Cardiac fibroblast (primary cell): ENCODE measurements at regions not wholly inside any gene's neighbourhood (a gene's known extent, or its start where the extent isn't known, plus 50 kb on each side); places are given as distances from the start of the nearest gene placed in this dataset.

Source experiments
- DNase-seq, 2 donors: peaks; one replicate each; pipeline versions ENCODE4 v3.0.0 to v3.0.0-alpha.2; 2010; ENCODE audit warnings: low read depth in 2 of 2
- H3K4me3 ChIP-seq, 2 donors: replicated peaks in 1 of 2; 1 replicate in 1 of 2; 2 replicates in 1 of 2; pipeline ENCODE4 v1.5.1; 2011; ENCODE audit warnings: low read depth in 2 of 2, low read length in 2 of 2, mild to moderate bottlenecking in 2 of 2, moderate library complexity in 1 of 2
- TF ChIP-seq, protein P1 (sequence below): IDR thresholded peaks from one replicate; pipeline ENCODE4 v1.5.1; 2011; ENCODE audit warnings: low read depth, mild to moderate bottlenecking, low read length, inconsistent platforms

DNA sequence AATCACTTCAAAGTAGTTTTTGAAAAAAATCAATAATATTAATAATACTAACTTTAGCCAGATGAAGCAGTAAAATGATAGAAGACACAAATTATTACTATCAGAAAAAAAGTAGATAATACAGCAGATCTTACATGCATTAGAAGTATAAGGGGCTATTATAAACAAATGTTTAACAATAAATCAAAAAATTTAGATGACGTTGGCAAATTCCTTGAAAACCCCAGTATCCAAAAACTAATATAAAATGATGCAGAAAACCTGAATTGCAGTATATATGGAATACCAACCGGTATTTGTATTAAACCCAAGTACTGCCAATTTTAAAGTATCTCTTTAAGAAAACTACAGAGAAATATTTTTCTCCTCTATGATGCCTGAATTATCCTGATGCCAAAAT, 573.3 kb upstream of the CTNND2 start:
- H3K4me3 ChIP-seq: no peak overlapping the region
- DNase-seq: no peak
- TF ChIP-seq, protein P1, sequence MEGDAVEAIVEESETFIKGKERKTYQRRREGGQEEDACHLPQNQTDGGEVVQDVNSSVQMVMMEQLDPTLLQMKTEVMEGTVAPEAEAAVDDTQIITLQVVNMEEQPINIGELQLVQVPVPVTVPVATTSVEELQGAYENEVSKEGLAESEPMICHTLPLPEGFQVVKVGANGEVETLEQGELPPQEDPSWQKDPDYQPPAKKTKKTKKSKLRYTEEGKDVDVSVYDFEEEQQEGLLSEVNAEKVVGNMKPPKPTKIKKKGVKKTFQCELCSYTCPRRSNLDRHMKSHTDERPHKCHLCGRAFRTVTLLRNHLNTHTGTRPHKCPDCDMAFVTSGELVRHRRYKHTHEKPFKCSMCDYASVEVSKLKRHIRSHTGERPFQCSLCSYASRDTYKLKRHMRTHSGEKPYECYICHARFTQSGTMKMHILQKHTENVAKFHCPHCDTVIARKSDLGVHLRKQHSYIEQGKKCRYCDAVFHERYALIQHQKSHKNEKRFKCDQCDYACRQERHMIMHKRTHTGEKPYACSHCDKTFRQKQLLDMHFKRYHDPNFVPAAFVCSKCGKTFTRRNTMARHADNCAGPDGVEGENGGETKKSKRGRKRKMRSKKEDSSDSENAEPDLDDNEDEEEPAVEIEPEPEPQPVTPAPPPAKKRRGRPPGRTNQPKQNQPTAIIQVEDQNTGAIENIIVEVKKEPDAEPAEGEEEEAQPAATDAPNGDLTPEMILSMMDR: no peak

DNA sequence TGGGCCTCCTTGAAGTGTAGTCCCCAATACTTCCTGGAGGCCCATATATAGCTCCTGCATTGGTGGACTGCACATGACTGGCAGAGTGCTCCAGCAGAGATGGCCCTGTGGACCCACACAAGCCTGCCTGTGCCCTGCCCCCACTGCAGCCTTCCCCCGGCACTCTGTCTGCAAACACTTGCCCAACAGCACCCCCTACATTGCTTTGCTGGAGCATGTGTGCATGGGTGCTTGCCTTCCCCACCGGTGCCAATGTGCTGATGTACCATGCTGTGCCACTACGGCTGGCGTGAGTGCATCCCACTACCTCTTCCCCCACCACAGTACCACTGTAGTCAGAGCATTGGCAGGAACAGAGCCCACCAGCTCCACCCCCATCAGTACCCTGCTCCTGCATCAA, 563.6 kb upstream of the CTNND2 start:
- TF ChIP-seq, protein P1: no peak
- H3K4me3 ChIP-seq: no peak overlapping the region
- no peak for DNase-seq

DNA sequence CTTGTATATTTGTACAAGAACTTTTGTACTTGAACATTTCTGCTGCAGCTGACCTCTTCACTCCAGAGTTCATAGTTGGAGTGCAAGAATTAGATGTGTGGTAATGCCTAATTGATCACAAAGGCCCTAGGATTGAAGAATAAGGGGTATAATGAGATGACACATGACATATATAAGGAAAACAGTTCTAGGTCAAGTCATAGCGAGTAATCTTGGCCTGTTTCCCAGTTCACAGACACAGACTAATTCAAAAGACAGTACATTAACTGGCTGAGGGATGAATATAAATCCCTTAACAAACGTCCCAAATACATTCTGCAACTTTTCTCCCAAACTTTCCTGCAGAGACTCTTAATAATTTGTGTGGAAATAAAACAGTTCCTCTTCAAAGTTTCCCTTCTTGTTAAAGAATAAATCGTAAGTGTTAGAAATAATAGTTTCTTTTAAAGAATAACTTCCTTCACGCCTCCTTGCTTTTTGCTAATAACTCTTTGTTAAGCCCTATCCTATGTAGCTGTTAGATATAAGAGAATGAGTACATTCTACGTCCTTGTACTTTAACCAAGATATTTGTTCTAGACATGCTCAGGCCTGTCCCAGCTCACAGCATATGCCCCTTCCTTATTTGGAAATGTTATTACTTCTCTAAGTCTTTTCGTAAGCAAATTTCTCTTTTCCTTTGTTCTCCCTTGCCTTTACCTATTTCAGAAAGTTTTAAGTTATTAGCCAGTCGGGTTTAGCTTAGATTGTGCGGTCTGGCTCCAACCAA, 556.4 kb upstream of the CTNND2 start:
- TF ChIP-seq, protein P1: no peak
- H3K4me3 ChIP-seq: no peak overlapping the region
- DNase-seq: no peak

DNA sequence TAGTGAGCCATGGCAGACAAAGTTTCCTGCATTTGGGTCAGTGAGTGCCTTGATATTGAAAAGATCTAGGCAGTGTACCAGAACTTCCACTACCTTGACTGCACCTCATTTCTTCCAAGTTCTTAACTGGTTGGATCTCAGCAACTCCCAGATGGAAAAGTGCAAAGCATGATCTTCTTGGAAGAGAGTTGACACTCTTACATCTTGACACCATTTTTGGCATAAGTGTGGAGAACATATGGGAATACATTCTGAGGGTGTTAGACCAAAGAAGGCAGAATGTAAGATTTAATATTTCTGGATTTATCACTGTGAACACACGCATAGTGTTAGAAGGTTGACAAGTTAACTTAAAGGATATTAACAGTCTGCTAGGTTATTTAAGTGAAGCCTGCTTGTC, 555.1 kb upstream of the CTNND2 start:
- TF ChIP-seq, protein P1: no peak
- no peak for DNase-seq

DNA sequence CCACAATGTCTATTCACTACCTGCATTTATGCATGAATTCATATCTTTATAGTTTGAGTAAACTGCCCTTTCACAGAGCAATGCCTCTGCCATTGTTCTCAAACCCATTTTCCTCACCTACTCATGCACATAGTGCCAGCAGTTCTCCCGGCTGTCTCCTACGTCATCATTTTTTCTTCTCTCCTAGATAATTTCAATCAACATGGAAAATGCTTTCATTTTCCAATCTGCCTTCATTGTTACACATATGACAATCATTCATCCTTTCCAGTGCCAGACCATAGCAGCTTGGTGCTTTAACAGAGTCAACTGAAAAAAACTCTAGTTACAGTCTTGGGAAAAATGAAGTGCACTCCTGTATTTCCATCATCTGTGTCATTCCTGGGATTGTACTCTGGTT, 514.8 kb upstream of the CTNND2 start:
- H3K4me3 ChIP-seq: no peak overlapping the region
- DNase-seq: no peak
- TF ChIP-seq, protein P1: no peak

More for the DNA sequence above, 555.1 kb upstream of the CTNND2 start:
- H3K4me3 ChIP-seq: no peak overlapping the region

DNA sequence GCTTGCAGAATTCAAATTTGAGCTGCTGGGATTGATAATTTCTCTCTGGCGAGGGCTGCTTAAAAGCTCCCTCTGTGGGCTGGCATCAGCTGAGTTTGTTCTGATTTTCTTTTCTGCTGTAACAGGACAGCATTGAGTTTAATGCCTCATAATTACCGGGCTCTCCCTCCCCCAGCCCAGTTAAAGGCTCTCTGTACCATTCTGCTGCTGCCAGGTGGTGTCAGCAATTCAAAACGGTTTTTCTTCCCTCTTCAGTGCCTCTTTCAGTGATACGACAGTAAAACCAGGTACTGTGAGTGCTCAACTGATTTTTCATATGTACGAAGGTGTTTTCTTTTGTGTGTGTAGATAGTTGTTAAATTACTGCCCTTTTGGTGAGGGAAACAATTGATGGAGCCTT, 509.3 kb upstream of the CTNND2 start:
- DNase-seq: no peak
- TF ChIP-seq, protein P1: no peak
- no peak overlapping the region for H3K4me3 ChIP-seq

DNA sequence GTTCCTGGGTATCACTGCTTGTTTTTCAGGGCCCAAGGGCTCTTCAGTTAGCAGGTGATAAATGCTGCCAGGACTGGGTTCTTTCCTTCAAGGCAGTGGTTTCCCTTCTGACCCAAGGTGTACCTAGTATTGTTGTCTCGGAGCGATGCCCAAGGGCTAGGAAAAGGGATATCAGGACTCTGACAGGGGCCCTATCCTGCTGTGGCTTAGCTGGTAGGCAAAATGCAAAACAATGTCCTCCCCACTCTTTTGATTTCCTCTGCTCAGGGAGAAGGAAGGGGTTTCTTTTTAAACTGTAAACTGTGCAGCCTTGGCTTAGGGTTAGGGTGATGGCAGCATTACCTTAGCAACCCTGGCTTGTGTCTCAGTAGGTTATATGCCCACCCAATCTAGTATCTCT, 508.8 kb upstream of the CTNND2 start:
- TF ChIP-seq, protein P1: no peak
- H3K4me3 ChIP-seq: no peak overlapping the region
- DNase-seq: no peak
